ENCODE measurements at regions not wholly inside any gene's neighbourhood (a gene's known extent, or its start where the extent isn't known, plus 50 kb on each side); places are given as distances from the start of the nearest gene placed in this dataset.

DNA sequence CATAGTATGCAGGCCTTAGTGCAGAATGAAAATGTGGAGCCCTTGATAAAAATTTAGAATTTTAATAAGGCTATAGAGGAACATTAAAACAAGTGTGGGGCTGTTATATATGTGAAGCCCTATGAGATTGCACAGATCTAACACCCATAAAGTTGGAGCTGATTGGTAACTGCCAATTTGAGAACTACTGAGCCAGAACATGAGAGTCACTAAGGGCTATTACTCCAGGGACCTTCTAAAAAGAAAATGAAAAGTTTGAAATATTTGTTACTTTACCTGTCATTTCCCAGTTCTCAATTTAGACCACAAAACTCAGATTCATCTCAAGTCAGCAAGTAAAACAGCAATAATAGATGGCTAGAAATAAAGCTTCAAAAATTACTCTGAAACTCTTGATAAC, 898.6 kb downstream of the TLE1 start:
- no peak overlapping the region for H3K27ac ChIP-seq
- DNase-seq (ENCODE audit: low spot score), result no peak
- no peak for TF ChIP-seq CTCF (conservative IDR thresholded peaks at IDR 0.05; ENCODE audit: low read depth)
- ChIA-PET POLR2A (ENCODE audit: low non-redundant PET) (no interaction called here), CTCF (no interaction called here)

- no peak overlapping the region for H3K27ac ChIP-seq
- CTCF ChIA-PET, result no interaction called here
- no peak for DNase-seq (ENCODE audit: low spot score)
- no peak for TF ChIP-seq CTCF (conservative IDR thresholded peaks at IDR 0.05; ENCODE audit: low read depth)
- POLR2A ChIA-PET (ENCODE audit: low non-redundant PET), result no interaction called here
These were observed 899.5 kb downstream of the TLE1 start for GRCh38 chr9:80789831-80790230.

DNA sequence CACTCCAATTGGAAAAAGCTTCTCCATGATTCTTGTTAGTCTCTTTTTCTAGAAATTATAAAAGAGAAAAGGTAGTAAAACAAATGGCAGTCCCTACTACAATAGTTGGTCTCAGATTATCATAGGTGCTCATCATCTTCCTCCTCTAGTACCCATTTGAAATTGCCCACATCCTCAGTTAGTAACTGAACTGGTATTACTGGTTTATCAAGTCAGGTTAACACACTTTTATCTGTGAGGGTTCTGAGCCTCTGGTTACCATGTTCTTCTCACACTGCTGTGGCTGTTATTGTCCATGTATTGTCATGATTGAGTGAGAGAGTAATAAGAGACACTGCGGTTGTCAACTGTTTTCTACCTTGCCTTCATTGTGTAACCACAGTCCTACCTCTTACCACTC, 901.7 kb downstream of the TLE1 start:
- POLR2A ChIA-PET (ENCODE audit: low non-redundant PET), result no interaction called here
- DNase-seq (ENCODE audit: low spot score), result no peak
- TF ChIP-seq CTCF (conservative IDR thresholded peaks at IDR 0.05; ENCODE audit: low read depth), result no peak
- CTCF ChIA-PET, result no interaction called here
- no peak overlapping the region for H3K27ac ChIP-seq

DNA sequence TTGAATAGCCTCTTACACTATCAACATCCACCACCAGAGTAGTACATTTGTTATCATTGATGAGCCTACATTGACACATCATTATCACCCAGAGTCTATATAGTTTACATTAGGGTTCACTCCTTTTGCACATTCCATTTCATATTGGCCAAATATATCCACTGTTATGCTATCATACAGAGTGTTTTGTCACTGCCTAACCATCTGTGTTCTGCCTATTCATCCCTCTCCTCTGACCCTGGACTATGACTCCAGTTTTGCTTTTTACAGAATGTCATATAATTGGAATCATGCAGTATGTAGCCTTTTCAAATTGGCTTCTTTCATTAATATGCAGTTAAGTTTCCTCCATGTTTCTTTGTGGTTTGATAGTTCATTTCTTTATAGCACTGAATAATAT, 904.7 kb downstream of the TLE1 start:
- POLR2A ChIA-PET (ENCODE audit: low non-redundant PET), result no interaction called here
- DNase-seq (ENCODE audit: low spot score), result no peak
- no peak overlapping the region for H3K27ac ChIP-seq
- CTCF ChIA-PET, result no interaction called here
- no peak for TF ChIP-seq CTCF (conservative IDR thresholded peaks at IDR 0.05; ENCODE audit: low read depth)

DNA sequence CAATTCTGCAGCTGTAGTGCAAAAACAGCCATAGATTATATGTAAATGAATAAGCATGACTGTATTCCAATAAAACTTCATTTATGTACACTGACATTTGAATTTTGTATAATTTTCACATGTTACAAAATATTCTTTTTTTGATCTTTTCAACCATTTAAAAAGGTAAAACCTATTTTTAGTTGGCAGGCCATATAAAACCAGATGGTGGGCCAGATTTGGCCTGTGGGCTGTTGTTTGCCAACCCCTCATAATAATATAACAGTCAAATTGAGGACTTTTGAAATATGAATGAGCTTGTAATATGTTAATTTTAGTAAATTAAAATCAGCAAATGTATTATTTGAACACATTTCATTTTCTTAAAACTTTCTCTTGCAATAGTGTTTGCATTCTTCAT, 913.4 kb downstream of the TLE1 start:
- POLR2A ChIA-PET (ENCODE audit: low non-redundant PET), result no interaction called here
- CTCF ChIA-PET, result interaction anchor here (0.5 to 1.0 kb wide), 3 partner anchors 13 to 1296 kb away, joined by 3 read pairs; no protein-coding TSS in a partner anchor
- no peak for DNase-seq (ENCODE audit: low spot score)
- H3K27ac ChIP-seq, result no peak overlapping the region
- TF ChIP-seq CTCF (conservative IDR thresholded peaks at IDR 0.05; ENCODE audit: low read depth), result no peak

GRCh38 chr9:80775530-80775929, 913.8 kb downstream of the TLE1 start:
- DNase-seq (ENCODE audit: low spot score), result no peak
- ChIA-PET POLR2A (ENCODE audit: low non-redundant PET) (no interaction called here), CTCF (interaction anchor here (0.8 to 1.0 kb wide), 2 partner anchors 12 to 45 kb away, joined by 3 read pairs; no protein-coding TSS in a partner anchor)
- no peak for TF ChIP-seq CTCF (conservative IDR thresholded peaks at IDR 0.05; ENCODE audit: low read depth)
- H3K27ac ChIP-seq, result no peak overlapping the region
